CD14-positive monocyte (primary cell): ENCODE measurements at regions not wholly inside any gene's neighbourhood (a gene's known extent, or its start where the extent isn't known, plus 50 kb on each side); places are given as distances from the start of the nearest gene placed in this dataset.

ENCODE experiments used
- DNase-seq, 3 donors: peaks; one replicate each; pipeline ENCODE4 v3.0.0-alpha.2; 2011 to 2022
- H2AFZ ChIP-seq: 2 replicates; pipeline ENCODE4 v1.6.0; 2012; ENCODE audit warnings: mild to moderate bottlenecking, low read depth, low read length, inconsistent platforms; ENCODE audit not compliant: insufficient read depth, poor library complexity, severe bottlenecking
- H3K27ac ChIP-seq, 2 donors: 1 replicate in 1 of 2; 2 replicates in 1 of 2; pipeline ENCODE4 v1.5.1; 2012 to 2013; ENCODE audit warnings: low read length in 2 of 2, control low read depth in 1 of 2, inconsistent platforms in 1 of 2, low read depth in 1 of 2, mild to moderate bottlenecking in 1 of 2
- H3K27me3 ChIP-seq, 2 donors: one replicate each; pipeline versions ENCODE4 v1.6.0 to v1.6.1; 2011 to 2013; ENCODE audit warnings: low read length in 2 of 2; ENCODE audit not compliant: control insufficient read depth in 2 of 2, insufficient read depth in 2 of 2
- H3K36me3 ChIP-seq, 2 donors: replicated peaks in 1 of 2; 1 replicate in 1 of 2; 2 replicates in 1 of 2; pipeline versions ENCODE4 v1.5.1 to v1.6.1; 2012 to 2013; ENCODE audit warnings: low read length in 2 of 2, control low read depth in 1 of 2, inconsistent platforms in 1 of 2, mild to moderate bottlenecking in 1 of 2; ENCODE audit not compliant: insufficient read depth in 2 of 2, control insufficient read depth in 1 of 2
- H3K4me1 ChIP-seq, 2 donors: 1 replicate in 1 of 2; 2 replicates in 1 of 2; pipeline versions ENCODE4 v1.5.1 to v1.6.1; 2012 to 2013; ENCODE audit warnings: low read length in 2 of 2, control low read depth in 1 of 2, inconsistent platforms in 1 of 2, mild to moderate bottlenecking in 1 of 2, moderate library complexity in 1 of 2; ENCODE audit not compliant: insufficient read depth in 2 of 2, control insufficient read depth in 1 of 2
- H3K4me2 ChIP-seq: replicated peaks from 2 replicates; pipeline ENCODE3; 2012; ENCODE audit warnings: low read length, moderate library complexity, mild to moderate bottlenecking; ENCODE audit not compliant: poor library complexity, severe bottlenecking; ENCODE audit errors: extremely low read depth
- H3K4me3 ChIP-seq, 3 experiments: fragments of 200-600 bp in 1 of 3; sonication (generic) in 1 of 3; replicated peaks in 1 of 3; 1 replicate in 2 of 3; 2 replicates in 1 of 3; pipeline ENCODE4 v1.5.1; 2011 to 2013; ENCODE audit warnings: low read length in 3 of 3, mild to moderate bottlenecking in 3 of 3, control low read depth in 2 of 3, low read depth in 2 of 3, inconsistent platforms in 1 of 3, moderate library complexity in 1 of 3
- H3K79me2 ChIP-seq: 2 replicates; pipeline ENCODE4 v1.6.0; 2012; ENCODE audit warnings: mild to moderate bottlenecking, control low read depth, inconsistent platforms, low read length, moderate library complexity; ENCODE audit not compliant: insufficient read depth
- H3K9ac ChIP-seq: 2 replicates; pipeline ENCODE4 v1.6.0; 2017; ENCODE audit warnings: low read length, mild to moderate bottlenecking; ENCODE audit not compliant: insufficient read depth, poor library complexity, severe bottlenecking
- H3K9me3 ChIP-seq, 2 donors: replicated peaks in 1 of 2; 1 replicate in 1 of 2; 2 replicates in 1 of 2; pipeline versions ENCODE4 v1.5.1 to v1.6.1; 2012 to 2013; ENCODE audit warnings: low read length in 2 of 2, control low read depth in 1 of 2; ENCODE audit not compliant: control insufficient read depth in 1 of 2, insufficient read depth in 1 of 2
- H4K20me1 ChIP-seq: 2 replicates; pipeline ENCODE4 v1.6.0; 2012; ENCODE audit warnings: mild to moderate bottlenecking, low read length, control low read depth, moderate library complexity; ENCODE audit not compliant: insufficient read depth
- H3K27ac Mint-ChIP-seq, 7 donors: one replicate each; pipeline ENCODE4 v1.8.0; 2020; ENCODE audit warnings: mild to moderate bottlenecking in 7 of 7, mixed read lengths in 7 of 7, moderate library complexity in 6 of 7, inconsistent platforms in 2 of 7
- H3K27me3 Mint-ChIP-seq, 3 donors: one replicate each; pipeline ENCODE4 v1.8.0; 2021 to 2022; ENCODE audit warnings: low read depth in 3 of 3, mild to moderate bottlenecking in 3 of 3, mixed read lengths in 3 of 3, moderate library complexity in 3 of 3, inconsistent platforms in 1 of 3
- H3K36me3 Mint-ChIP-seq, 2 donors: one replicate each; pipeline ENCODE4 v1.8.0; 2020; ENCODE audit warnings: mixed read lengths in 2 of 2, inconsistent platforms in 1 of 2, mild to moderate bottlenecking in 1 of 2
- H3K4me1 Mint-ChIP-seq: one replicate; pipeline ENCODE4 v1.8.0; 2020; ENCODE audit warnings: mild to moderate bottlenecking, mixed read lengths
- H3K4me3 Mint-ChIP-seq, 2 donors: one replicate each; pipeline ENCODE4 v1.8.0; 2020; ENCODE audit warnings: mild to moderate bottlenecking in 2 of 2, mixed read lengths in 2 of 2, moderate library complexity in 1 of 2
- H3K9me3 Mint-ChIP-seq, 7 donors: one replicate each; pipeline ENCODE4 v1.8.0; 2020 to 2022; ENCODE audit warnings: mixed read lengths in 7 of 7, mild to moderate bottlenecking in 6 of 7, moderate library complexity in 6 of 7, inconsistent platforms in 2 of 7
- CTCF ChIP-seq: fragments of 200-600 bp; IDR thresholded peaks from one replicate; pipeline ENCODE4 v1.8.0; 2022; ENCODE audit warnings: antibody characterized with exemption, mild to moderate bottlenecking
- WGBS: methylation state at CpG from one replicate; pipeline ENCODE4 v1.1.5; 2013; ENCODE audit warnings: missing lambda C conversion rate; ENCODE audit not compliant: insufficient coverage; 5-methylcytosine and 5-hydroxymethylcytosine counted together
- intact Hi-C, 2 donors: fragments of 100-400 bp; cut with micrococcal nuclease; formaldehyde crosslinking; loops; one replicate each; pipeline versions ENCODE4 v1.15.0 to v1.15.1; 2023

GRCh38 chr5:60285910-60286309 is 392.4 kb upstream of the PDE4D start:
- no peak for TF ChIP-seq CTCF
- H3K36me3 Mint-ChIP-seq = no peaks in the 10 kb centered on the region
- Histone ChIP-seq H2AFZ (no peak overlapping the region), H3K9me3 (no peaks in the 10 kb centered on the region), H3K9ac (no peak overlapping the region), H3K4me3 (peak overlapping the region in 1 of 3 experiments; percentile 27), H3K4me1 (peaks cover 21 to 24% of the 10 kb centered on the region in 2 donors), H3K27me3 (no peaks in the 10 kb centered on the region), H4K20me1 (no peaks in the 10 kb centered on the region), H3K27ac (peak overlapping the region in 1 of 2 donors; percentile 54), H3K4me2 (peak overlapping the region; percentile 35), H3K36me3 (no peaks in the 10 kb centered on the region), H3K79me2 (no peaks in the 10 kb centered on the region)
- peaks cover 25% of the 10 kb centered on the region for H3K4me1 Mint-ChIP-seq
- H3K27ac Mint-ChIP-seq = peak overlapping the region in 2 of 7 donors; percentile 74 to 75
- H3K27me3 Mint-ChIP-seq = no peaks in the 10 kb centered on the region
- peak overlapping the region in 1 of 2 donors; percentile 59 for H3K4me3 Mint-ChIP-seq
- DNase-seq = no peak
- intact Hi-C loops = loop anchor here (5.0 kb wide), 1 partner anchor 474 kb away; no protein-coding TSS in a partner anchor
- peaks cover 0 to 3% (median 0%) of the 10 kb centered on the region in 7 donors for H3K9me3 Mint-ChIP-seq
- 88% methylated on average over 4 of the region's 5 CpGs for WGBS

GRCh38 chr5:60280943-60281342 is 387.4 kb upstream of the PDE4D start:
- H3K9me3 ChIP-seq = no peaks in the 10 kb centered on the region
- H4K20me1 ChIP-seq = no peaks in the 10 kb centered on the region
- H3K9ac ChIP-seq = no peak overlapping the region
- TF ChIP-seq CTCF = no peak
- intact Hi-C loops = no loop called here
- no peaks in the 10 kb centered on the region for H3K27me3 ChIP-seq
- Mint-ChIP-seq H3K36me3 (no peaks in the 10 kb centered on the region), H3K27me3 (no peaks in the 10 kb centered on the region), H3K4me1 (peaks cover 28% of the 10 kb centered on the region), H3K9me3 (peaks cover 0 to 5% (median 3%) of the 10 kb centered on the region in 7 donors), H3K4me3 (no peak overlapping the region), H3K27ac (no peak overlapping the region)
- H3K79me2 ChIP-seq = no peaks in the 10 kb centered on the region
- no peaks in the 10 kb centered on the region for H3K36me3 ChIP-seq
- H3K4me1 ChIP-seq = peaks cover 9 to 25% of the 10 kb centered on the region in 2 donors
- H2AFZ ChIP-seq = no peak overlapping the region
- 84% methylated on average over 3 of the region's 4 CpGs for WGBS
- no peak for DNase-seq
- no peak overlapping the region for H3K4me2 ChIP-seq
- H3K27ac ChIP-seq = no peak overlapping the region
- H3K4me3 ChIP-seq = no peak overlapping the region
